D721Med (cell line): ENCODE measurements at regions not wholly inside any gene's neighbourhood (a gene's known extent, or its start where the extent isn't known, plus 50 kb on each side); places are given as distances from the start of the nearest gene placed in this dataset.

Experiments used
- DNase-seq: peaks from one replicate; pipeline ENCODE4 v3.0.0; 2011; ENCODE audit warnings: low spot score; ENCODE audit not compliant: insufficient read length
- FAIRE-seq: peaks from 2 replicates; lab custom pipeline; 2011; peaks lifted over from hg19 to GRCh38; lab: Jason Lieb, UNC
- CTCF ChIP-seq: IDR thresholded peaks from 2 replicates; pipeline ENCODE4 v1.5.1; 2012; ENCODE audit warnings: mild to moderate bottlenecking, control low read depth; ENCODE audit not compliant: insufficient read depth; ENCODE audit errors: missing control alignments

- FAIRE-seq (no peak), DNase-seq (no peak)
- TF ChIP-seq CTCF, result no peak
Measured at GRCh38 chr6:14510038-14510437, 392.5 kb downstream of the CD83 start.

GRCh38 chr6:14511061-14511586 is 393.6 kb downstream of the CD83 start:
- FAIRE-seq (no peak), DNase-seq (no peak)
- no peak for TF ChIP-seq CTCF

DNA sequence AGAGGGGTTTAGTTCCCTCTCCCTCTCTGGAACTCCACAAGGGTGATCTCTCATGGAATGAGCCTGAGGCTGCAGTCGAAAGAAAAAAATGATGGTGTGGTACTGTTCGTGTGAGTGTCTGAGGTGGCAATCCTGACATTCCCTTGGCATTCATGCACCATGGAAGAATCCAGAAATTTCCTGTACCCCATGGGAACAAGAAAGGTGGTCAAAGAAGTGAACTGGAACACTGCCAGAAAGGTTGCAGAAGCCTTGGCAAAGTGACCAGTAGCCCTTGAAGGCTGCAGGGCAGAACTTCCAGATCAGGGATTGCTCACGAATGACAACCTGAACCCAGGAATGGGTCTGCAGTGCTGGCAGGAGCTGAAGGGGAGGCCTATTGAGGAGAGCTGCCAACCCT is 394.7 kb downstream of the CD83 start:
- DNase-seq (no peak), FAIRE-seq (no peak)
- TF ChIP-seq CTCF, result no peak

DNA sequence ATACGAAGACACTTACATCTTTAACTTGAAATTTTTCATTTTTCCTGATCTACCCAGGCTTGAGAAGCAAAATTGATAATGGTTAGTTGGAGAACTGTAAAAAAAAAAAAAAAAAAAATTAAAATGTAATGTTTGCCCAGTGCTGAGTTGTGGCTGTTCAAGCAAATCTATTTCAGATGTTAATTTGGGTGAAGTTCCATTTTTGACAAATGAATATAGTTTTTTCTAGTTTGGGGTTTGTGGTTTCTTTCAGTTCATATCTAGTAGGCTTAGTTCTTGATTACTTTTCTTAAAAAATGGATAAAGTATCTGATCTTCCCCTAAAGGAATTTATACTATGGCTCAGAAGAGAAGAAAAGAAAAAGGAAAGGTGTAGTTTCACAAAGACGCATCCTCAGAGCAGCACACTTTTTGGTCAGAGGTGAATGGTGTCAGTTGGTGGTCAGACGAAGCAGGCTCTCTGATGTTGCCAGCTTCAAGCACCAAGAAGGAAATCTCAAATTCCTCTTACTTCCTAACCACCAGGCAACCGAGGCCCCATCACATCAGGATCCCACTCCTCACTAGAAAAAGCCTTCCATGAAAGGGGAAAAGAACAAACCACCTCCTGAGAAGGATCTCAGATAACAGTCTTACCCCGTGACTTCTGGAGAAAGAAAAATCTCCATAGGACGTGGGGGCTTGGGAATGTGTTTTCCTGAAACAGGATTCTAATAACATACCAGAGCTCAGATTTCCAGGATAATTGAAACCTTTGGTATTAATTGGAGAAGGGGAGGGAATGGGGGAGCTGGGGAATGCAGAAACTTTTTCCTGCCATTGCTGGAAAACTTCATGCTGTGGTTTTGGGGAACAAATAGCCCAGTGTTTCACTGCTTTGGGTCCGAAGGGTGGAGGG is 396.2 kb downstream of the CD83 start:
- FAIRE-seq (no peak), DNase-seq (no peak)
- TF ChIP-seq CTCF, result no peak

DNA sequence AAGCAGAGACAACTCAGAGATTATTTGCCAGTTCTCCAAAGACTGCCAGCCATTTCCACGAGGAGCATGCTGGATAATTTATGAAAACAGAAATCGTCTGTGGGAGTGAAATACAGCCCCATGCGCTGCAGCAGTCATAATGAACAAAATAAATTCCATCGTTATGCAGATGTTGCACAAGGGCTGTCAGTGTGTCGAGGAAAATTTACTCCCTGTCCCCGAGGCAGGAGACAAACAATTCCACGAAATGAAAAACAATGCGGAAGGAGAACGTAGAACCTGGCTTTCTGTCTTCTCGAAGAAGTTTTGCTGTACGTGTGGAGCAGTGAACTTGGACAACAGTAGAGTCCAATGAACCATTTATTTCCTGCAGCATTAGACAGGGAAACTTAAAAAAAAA is 399.4 kb downstream of the CD83 start:
- TF ChIP-seq CTCF, result no peak
- DNase-seq (no peak), FAIRE-seq (no peak)

DNA sequence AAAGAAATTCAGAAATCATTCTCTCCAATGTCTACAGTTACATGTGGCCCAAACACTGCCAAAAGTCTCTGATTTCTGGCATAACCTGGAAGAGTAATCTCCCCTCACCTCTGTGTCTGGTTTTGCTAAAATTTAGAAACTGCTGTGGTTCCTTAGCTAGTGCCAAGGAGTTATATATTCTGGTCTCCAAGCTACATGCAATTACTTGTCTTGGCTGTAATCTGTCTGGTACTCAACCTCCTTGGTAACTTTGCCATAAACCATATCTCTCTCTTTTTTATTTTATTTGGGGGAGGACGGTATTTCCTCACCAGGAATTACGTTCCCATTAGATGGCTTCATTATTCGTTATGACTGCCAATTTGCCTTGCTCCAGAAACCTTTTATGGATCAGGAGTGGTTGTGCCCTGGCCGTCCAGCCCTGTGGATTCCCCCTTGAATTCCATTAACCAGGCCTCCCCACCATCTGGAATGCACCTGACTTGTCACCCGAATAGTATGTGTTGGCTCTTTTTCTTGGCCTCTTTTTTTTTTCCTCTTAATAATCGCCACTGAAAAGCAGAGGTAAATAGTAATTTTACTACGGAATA is 400.0 kb downstream of the CD83 start:
- TF ChIP-seq CTCF, result no peak
- DNase-seq (no peak), FAIRE-seq (no peak)
